ENCODE measurements at regions not wholly inside any gene's neighbourhood (a gene's known extent, or its start where the extent isn't known, plus 50 kb on each side); places are given as distances from the start of the nearest gene placed in this dataset.

DNA sequence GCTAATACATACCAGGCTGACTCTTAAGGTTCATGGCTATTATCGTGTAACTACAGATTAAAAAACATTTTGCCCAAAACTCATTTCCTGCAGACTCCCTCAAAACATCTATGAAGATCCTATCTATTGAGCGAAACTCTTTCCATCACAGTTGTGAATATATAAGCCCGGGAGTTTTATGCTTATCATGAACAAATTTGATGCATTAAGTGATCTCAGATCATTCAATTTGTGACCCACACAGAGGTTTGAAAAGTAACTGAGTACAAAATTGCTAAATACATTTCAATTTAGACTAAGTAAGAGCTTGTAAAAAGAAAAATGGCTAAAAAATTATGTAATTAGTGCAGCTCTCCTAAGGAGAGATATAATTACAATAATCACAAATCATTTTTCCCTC is 1228.8 kb upstream of the TENM4 start:
- ChIA-PET RAD21 (ENCODE audit: unreplicated experiment) (no interaction called here), SMC1A (ENCODE audit: uncharacterized antibody, unreplicated experiment) (no interaction called here), CTCF (no interaction called here), POLR2A (no interaction called here)
- BruUV-seq (replicated peaks), result no TSS peak
- Histone ChIP-seq H3K27ac (ENCODE audit: control insufficient read depth, insufficient read depth) (no peak overlapping the region), H3K9ac (ENCODE audit: control insufficient read depth, insufficient read depth, low read length) (no peak overlapping the region), H3K4me1 (ENCODE audit: control insufficient read depth, insufficient read depth, low read length) (no peaks in the 10 kb centered on the region), H2AFZ (ENCODE audit: control insufficient read depth, low read depth, low read length) (no peak overlapping the region), H3K9me3 (replicated peaks; ENCODE audit: control insufficient read depth, insufficient read depth, low read length) (no peaks in the 10 kb centered on the region), H3K27me3 (replicated peaks in 1 of 2; ENCODE audit: control insufficient read depth in 2 of 2, insufficient read depth in 2 of 2, low read length in 1 of 2) (no peaks in the 10 kb centered on the region), H3K79me2 (ENCODE audit: control insufficient read depth, insufficient read depth, low read length) (no peaks in the 10 kb centered on the region), H3K4me3 (no peak overlapping the region), H3K36me3 (ENCODE audit: control insufficient read depth in 2 of 2, insufficient read depth in 2 of 2, low read length in 1 of 2) (no peaks in the 10 kb centered on the region), H4K20me1 (ENCODE audit: control insufficient read depth, insufficient read depth) (no peaks in the 10 kb centered on the region), H3K4me2 (ENCODE audit: control insufficient read depth, insufficient read depth) (no peak overlapping the region)
- FAIRE-seq (no peak), ATAC-seq (no peak), DNase-seq (ENCODE audit: low read depth, low spot score) (no peak)
- WGBS (ENCODE audit: insufficient coverage, insufficient replicate concordance, low lambda C conversion rate, missing lambda C conversion rate), result 4% methylated on average over 3 of the region's 3 CpGs
- no peak for TF ChIP-seq IKZF2 (IDR thresholded peaks at IDR 0.05)
- TF ChIP-seq CBX5 (IDR thresholded peaks at IDR 0.05; ENCODE audit: low read depth), result no peak
- TF ChIP-seq WRNIP1 (IDR thresholded peaks at IDR 0.05; ENCODE audit: borderline replicate concordance, low read depth, low read length), result no peak
- TF ChIP-seq HDGF (IDR thresholded peaks at IDR 0.05), result no peak
- TF ChIP-seq HDAC6 (IDR thresholded peaks at IDR 0.05; ENCODE audit: unreplicated experiment), result no peak
- intact Hi-C loops (cut with micrococcal nuclease; ENCODE audit: unreplicated experiment), result no loop called here
- in situ Hi-C loops (cut with MboI), result no loop called here

DNA sequence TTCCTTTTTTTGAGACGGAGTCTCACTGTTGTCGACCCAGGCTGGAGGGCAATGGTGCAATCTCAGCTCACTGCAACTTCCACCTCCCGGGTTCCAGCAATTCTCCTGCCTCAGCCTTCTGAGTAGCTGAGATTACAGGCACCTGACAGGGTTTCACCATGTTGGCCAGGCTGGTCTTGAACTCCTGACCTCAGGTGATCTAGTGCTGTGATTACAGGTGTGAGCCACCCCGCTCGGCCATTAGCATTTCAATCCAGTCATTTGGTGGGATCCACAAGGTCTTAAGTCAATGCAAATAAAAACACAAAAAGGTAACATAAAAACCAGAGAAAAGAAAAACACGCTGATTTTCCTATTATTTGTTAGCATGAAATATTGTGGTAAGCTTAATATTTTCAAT is 1227.2 kb upstream of the TENM4 start:
- no peaks in the 10 kb centered on the region for H3K36me3 ChIP-seq (ENCODE audit: control insufficient read depth in 2 of 2, insufficient read depth in 2 of 2, low read length in 1 of 2)
- POLR2A ChIA-PET, result no interaction called here
- H2AFZ ChIP-seq (ENCODE audit: control insufficient read depth, low read depth, low read length), result no peak overlapping the region
- FAIRE-seq (peak; percentile 23), ATAC-seq (no peak), DNase-seq (ENCODE audit: low read depth, low spot score) (no peak)
- no TSS peak for BruUV-seq (replicated peaks)
- no peak overlapping the region for H3K9ac ChIP-seq (ENCODE audit: control insufficient read depth, insufficient read depth, low read length)
- no peaks in the 10 kb centered on the region for H4K20me1 ChIP-seq (ENCODE audit: control insufficient read depth, insufficient read depth)
- H3K4me1 ChIP-seq (ENCODE audit: control insufficient read depth, insufficient read depth, low read length), result no peaks in the 10 kb centered on the region
- H3K4me2 ChIP-seq (ENCODE audit: control insufficient read depth, insufficient read depth), result no peak overlapping the region
- intact Hi-C loops (cut with micrococcal nuclease; ENCODE audit: unreplicated experiment) (no loop called here), in situ Hi-C loops (cut with MboI) (no loop called here)
- no peaks in the 10 kb centered on the region for H3K27me3 ChIP-seq (replicated peaks in 1 of 2; ENCODE audit: control insufficient read depth in 2 of 2, insufficient read depth in 2 of 2, low read length in 1 of 2)
- H3K4me3 ChIP-seq, result no peak overlapping the region
- 5% methylated on average over 6 of the region's 6 CpGs for WGBS (ENCODE audit: insufficient coverage, insufficient replicate concordance, low lambda C conversion rate, missing lambda C conversion rate)
- RAD21 ChIA-PET (ENCODE audit: unreplicated experiment), result no interaction called here
- H3K9me3 ChIP-seq (replicated peaks; ENCODE audit: control insufficient read depth, insufficient read depth, low read length), result no peaks in the 10 kb centered on the region
- no peak overlapping the region for H3K27ac ChIP-seq (ENCODE audit: control insufficient read depth, insufficient read depth)
- SMC1A ChIA-PET (ENCODE audit: uncharacterized antibody, unreplicated experiment), result no interaction called here
- no peaks in the 10 kb centered on the region for H3K79me2 ChIP-seq (ENCODE audit: control insufficient read depth, insufficient read depth, low read length)
- CTCF ChIA-PET, result interaction anchor here (0.5 kb wide), 1 partner anchor 1104 kb away, joined by 3 read pairs; no protein-coding TSS in a partner anchor
- TF ChIP-seq, protein P1, sequence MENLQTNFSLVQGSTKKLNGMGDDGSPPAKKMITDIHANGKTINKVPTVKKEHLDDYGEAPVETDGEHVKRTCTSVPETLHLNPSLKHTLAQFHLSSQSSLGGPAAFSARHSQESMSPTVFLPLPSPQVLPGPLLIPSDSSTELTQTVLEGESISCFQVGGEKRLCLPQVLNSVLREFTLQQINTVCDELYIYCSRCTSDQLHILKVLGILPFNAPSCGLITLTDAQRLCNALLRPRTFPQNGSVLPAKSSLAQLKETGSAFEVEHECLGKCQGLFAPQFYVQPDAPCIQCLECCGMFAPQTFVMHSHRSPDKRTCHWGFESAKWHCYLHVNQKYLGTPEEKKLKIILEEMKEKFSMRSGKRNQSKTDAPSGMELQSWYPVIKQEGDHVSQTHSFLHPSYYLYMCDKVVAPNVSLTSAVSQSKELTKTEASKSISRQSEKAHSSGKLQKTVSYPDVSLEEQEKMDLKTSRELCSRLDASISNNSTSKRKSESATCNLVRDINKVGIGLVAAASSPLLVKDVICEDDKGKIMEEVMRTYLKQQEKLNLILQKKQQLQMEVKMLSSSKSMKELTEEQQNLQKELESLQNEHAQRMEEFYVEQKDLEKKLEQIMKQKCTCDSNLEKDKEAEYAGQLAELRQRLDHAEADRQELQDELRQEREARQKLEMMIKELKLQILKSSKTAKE (IDR thresholded peaks at IDR 0.05; ENCODE audit: low read depth, poor library complexity, severe bottlenecking), result no peak
- TF ChIP-seq, protein P2, sequence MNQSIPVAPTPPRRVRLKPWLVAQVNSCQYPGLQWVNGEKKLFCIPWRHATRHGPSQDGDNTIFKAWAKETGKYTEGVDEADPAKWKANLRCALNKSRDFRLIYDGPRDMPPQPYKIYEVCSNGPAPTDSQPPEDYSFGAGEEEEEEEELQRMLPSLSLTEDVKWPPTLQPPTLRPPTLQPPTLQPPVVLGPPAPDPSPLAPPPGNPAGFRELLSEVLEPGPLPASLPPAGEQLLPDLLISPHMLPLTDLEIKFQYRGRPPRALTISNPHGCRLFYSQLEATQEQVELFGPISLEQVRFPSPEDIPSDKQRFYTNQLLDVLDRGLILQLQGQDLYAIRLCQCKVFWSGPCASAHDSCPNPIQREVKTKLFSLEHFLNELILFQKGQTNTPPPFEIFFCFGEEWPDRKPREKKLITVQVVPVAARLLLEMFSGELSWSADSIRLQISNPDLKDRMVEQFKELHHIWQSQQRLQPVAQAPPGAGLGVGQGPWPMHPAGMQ (IDR thresholded peaks at IDR 0.05; ENCODE audit: borderline replicate concordance), result no peak
- TF ChIP-seq, protein P3, sequence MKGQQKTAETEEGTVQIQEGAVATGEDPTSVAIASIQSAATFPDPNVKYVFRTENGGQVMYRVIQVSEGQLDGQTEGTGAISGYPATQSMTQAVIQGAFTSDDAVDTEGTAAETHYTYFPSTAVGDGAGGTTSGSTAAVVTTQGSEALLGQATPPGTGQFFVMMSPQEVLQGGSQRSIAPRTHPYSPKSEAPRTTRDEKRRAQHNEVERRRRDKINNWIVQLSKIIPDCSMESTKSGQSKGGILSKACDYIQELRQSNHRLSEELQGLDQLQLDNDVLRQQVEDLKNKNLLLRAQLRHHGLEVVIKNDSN (IDR thresholded peaks at IDR 0.05; ENCODE audit: borderline replicate concordance, extremely low read length, insufficient read depth, low read depth, low read length), result no peak
- no peak for TF ChIP-seq RAD21 (IDR thresholded peaks at IDR 0.05; ENCODE audit: insufficient read depth, low read depth, low read length)
- TF ChIP-seq, protein P4, sequence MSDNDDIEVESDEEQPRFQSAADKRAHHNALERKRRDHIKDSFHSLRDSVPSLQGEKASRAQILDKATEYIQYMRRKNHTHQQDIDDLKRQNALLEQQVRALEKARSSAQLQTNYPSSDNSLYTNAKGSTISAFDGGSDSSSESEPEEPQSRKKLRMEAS (IDR thresholded peaks at IDR 0.05; ENCODE audit: low read depth, low read length), result no peak
